ENCODE measurements at regions not wholly inside any gene's neighbourhood (a gene's known extent, or its start where the extent isn't known, plus 50 kb on each side); places are given as distances from the start of the nearest gene placed in this dataset.

GRCh38 chr16:73915935-73916334 is 380.7 kb upstream of the PSMD7 start:
- TF ChIP-seq CTCF (IDR thresholded peaks at IDR 0.05) (no peak), POLR2A (IDR thresholded peaks at IDR 0.05; ENCODE audit: low read depth) (no peak)
